ENCODE measurements at regions not wholly inside any gene's neighbourhood (a gene's known extent, or its start where the extent isn't known, plus 50 kb on each side); places are given as distances from the start of the nearest gene placed in this dataset.

DNA sequence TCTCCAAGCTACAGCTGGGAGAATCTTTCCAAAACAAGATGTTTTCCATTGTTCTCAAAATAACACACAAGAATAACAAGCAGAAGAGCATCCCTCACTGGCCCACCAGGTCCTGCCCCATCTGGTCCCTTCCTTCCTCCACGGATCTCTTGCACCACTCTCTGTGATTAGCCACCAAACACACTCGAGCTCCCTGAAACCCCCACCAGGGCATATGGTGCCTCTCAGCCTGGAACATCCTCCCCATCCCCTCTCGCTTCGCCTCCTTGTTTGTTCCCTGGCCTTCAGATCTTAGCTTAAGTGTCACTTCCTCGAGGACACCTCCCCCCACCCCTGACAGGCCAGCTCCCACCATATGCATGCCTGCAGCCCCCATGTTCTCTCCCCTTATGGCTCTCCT lies 496.6 kb upstream of the PROK2 start:
- no peak overlapping the region for H3K27ac ChIP-seq
- WGBS (ENCODE audit: missing lambda C conversion rate) = 23% methylated on average over 5 of the region's 5 CpGs
- TF ChIP-seq POLR2AphosphoS2 (conservative IDR thresholded peaks at IDR 0.05; ENCODE audit: low read length) = no peak
- TF ChIP-seq, protein P1, sequence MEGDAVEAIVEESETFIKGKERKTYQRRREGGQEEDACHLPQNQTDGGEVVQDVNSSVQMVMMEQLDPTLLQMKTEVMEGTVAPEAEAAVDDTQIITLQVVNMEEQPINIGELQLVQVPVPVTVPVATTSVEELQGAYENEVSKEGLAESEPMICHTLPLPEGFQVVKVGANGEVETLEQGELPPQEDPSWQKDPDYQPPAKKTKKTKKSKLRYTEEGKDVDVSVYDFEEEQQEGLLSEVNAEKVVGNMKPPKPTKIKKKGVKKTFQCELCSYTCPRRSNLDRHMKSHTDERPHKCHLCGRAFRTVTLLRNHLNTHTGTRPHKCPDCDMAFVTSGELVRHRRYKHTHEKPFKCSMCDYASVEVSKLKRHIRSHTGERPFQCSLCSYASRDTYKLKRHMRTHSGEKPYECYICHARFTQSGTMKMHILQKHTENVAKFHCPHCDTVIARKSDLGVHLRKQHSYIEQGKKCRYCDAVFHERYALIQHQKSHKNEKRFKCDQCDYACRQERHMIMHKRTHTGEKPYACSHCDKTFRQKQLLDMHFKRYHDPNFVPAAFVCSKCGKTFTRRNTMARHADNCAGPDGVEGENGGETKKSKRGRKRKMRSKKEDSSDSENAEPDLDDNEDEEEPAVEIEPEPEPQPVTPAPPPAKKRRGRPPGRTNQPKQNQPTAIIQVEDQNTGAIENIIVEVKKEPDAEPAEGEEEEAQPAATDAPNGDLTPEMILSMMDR (IDR thresholded peaks at IDR 0.05) = no peak
- no peak for TF ChIP-seq CBX8 (IDR thresholded peaks at IDR 0.05)
- no peak for TF ChIP-seq SMC3 (IDR thresholded peaks at IDR 0.05)
- TF ChIP-seq ZSCAN20 (CRISPR knock-in tag; IDR thresholded peaks at IDR 0.05) = no peak
- no peak for TF ChIP-seq JUN (IDR thresholded peaks at IDR 0.05)
- TF ChIP-seq KDM5A (IDR thresholded peaks at IDR 0.05) = no peak
- TF ChIP-seq HOXB13 (CRISPR knock-in tag; IDR thresholded peaks at IDR 0.05; ENCODE audit: low read depth) = no peak
- no peak for TF ChIP-seq FOSB (CRISPR knock-in tag; IDR thresholded peaks at IDR 0.05)
- TF ChIP-seq, protein P2, sequence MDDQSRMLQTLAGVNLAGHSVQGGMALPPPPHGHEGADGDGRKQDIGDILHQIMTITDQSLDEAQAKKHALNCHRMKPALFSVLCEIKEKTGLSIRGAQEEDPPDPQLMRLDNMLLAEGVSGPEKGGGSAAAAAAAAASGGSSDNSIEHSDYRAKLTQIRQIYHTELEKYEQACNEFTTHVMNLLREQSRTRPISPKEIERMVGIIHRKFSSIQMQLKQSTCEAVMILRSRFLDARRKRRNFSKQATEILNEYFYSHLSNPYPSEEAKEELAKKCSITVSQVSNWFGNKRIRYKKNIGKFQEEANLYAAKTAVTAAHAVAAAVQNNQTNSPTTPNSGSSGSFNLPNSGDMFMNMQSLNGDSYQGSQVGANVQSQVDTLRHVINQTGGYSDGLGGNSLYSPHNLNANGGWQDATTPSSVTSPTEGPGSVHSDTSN (IDR thresholded peaks at IDR 0.05) = no peak
- no peak for TF ChIP-seq RARB (CRISPR knock-in tag; IDR thresholded peaks at IDR 0.05)
- no peak for TF ChIP-seq RFX5 (IDR thresholded peaks at IDR 0.05)
- no peak for TF ChIP-seq CBX2 (IDR thresholded peaks at IDR 0.05; ENCODE audit: borderline replicate concordance, low read depth)
- no peak for TF ChIP-seq BHLHE40 (IDR thresholded peaks at IDR 0.05; ENCODE audit: low read depth, low read length)
- no peak for TF ChIP-seq RAD21 (conservative IDR thresholded peaks at IDR 0.05 in 1 of 2, IDR thresholded peaks at IDR 0.05 in 1 of 2)
- TF ChIP-seq HOXB5 (CRISPR knock-in tag; IDR thresholded peaks at IDR 0.05) = no peak
- H3K9me3 ChIP-seq = peaks cover 8% of the 10 kb centered on the region; the same call in 2 of the 3 replicates
- CTCF ChIA-PET = interaction anchor here (1.5 kb wide), 1 partner anchor 15 kb away, joined by 3 read pairs; no protein-coding TSS in a partner anchor
- DNase-seq (ENCODE audit: low read depth in 1 of 2, low spot score in 1 of 2) (no peak), FAIRE-seq (no peak), ATAC-seq (no peak)
- no peaks in the 10 kb centered on the region for H3K4me1 ChIP-seq
- H3K4me3 ChIP-seq = no peak overlapping the region
- H3K4me2 ChIP-seq = no peak overlapping the region
- POLR2A ChIA-PET = no interaction called here

DNA sequence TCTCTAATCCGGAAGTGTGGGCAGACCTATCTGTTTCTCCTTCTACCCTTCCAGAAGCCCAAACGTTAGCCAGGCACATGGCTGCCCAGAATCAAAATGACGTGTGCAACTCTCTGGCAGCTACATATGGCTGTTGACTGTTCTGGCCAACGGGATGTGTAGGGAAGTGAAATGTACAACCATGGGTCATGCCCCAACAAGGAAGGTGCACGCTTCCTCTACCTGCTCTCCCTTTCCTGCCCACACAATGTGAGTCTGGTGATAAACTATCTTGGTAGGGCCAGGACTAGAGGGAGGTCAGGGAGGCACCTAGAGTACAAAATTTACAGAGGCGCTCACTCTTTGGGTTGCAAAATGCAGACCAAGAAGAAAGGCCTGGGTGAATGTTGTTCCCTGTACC lies 495.9 kb upstream of the PROK2 start:
- WGBS (ENCODE audit: missing lambda C conversion rate) = 32% methylated on average over 6 of the region's 6 CpGs
- POLR2A ChIA-PET = no interaction called here
- ATAC-seq = no peak
- CTCF ChIA-PET = no interaction called here
- Histone ChIP-seq H3K4me1 (no peaks in the 10 kb centered on the region), H3K4me3 (no peak overlapping the region), H3K27ac (no peak overlapping the region), H3K9me3 (peaks cover 8% of the 10 kb centered on the region; the same call in 2 of the 3 replicates), H3K4me2 (no peak overlapping the region)
- no peak for FAIRE-seq
- TF ChIP-seq JUNB (IDR thresholded peaks at IDR 0.05) = no peak
- no peak for TF ChIP-seq PHF8 (IDR thresholded peaks at IDR 0.05; ENCODE audit: borderline replicate concordance, low read depth)
- no peak for TF ChIP-seq HOXB5 (CRISPR knock-in tag; IDR thresholded peaks at IDR 0.05)
- TF ChIP-seq TP53 (CRISPR knock-in tag; IDR thresholded peaks at IDR 0.05) = no peak
- TF ChIP-seq, protein P3, sequence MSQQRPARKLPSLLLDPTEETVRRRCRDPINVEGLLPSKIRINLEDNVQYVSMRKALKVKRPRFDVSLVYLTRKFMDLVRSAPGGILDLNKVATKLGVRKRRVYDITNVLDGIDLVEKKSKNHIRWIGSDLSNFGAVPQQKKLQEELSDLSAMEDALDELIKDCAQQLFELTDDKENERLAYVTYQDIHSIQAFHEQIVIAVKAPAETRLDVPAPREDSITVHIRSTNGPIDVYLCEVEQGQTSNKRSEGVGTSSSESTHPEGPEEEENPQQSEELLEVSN (IDR thresholded peaks at IDR 0.05; ENCODE audit: borderline replicate concordance, low read depth) = no peak
- TF ChIP-seq ZSCAN20 (CRISPR knock-in tag; IDR thresholded peaks at IDR 0.05) = no peak
- TF ChIP-seq, protein P4, sequence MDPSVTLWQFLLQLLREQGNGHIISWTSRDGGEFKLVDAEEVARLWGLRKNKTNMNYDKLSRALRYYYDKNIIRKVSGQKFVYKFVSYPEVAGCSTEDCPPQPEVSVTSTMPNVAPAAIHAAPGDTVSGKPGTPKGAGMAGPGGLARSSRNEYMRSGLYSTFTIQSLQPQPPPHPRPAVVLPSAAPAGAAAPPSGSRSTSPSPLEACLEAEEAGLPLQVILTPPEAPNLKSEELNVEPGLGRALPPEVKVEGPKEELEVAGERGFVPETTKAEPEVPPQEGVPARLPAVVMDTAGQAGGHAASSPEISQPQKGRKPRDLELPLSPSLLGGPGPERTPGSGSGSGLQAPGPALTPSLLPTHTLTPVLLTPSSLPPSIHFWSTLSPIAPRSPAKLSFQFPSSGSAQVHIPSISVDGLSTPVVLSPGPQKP (IDR thresholded peaks at IDR 0.05; ENCODE audit: low read depth, low read length) = no peak
- DNase-seq (ENCODE audit: low read depth in 1 of 2, low spot score in 1 of 2) = no peak
